Esophagus squamous epithelium (tissue), 5 donors: ENCODE measurements at regions not wholly inside any gene's neighbourhood (a gene's known extent, or its start where the extent isn't known, plus 50 kb on each side); places are given as distances from the start of the nearest gene placed in this dataset.

ENCODE experiments used
- DNase-seq: peaks from one replicate; lab custom pipeline; 2025; lab: John Stamatoyannopoulos, UW
- H3K27ac ChIP-seq, 4 donors: fragments of 200-600 bp; sonication (generic); one replicate each; pipeline ENCODE4 v1.5.1; 2016 to 2019; ENCODE audit warnings: mild to moderate bottlenecking in 1 of 4
- H3K27me3 ChIP-seq, 4 donors: fragments of 200-600 bp; sonication (generic); 1 replicate in 3 of 4; 2 replicates in 1 of 4; pipeline versions ENCODE4 v1.5.1 to v1.6.0; 2017 to 2021; ENCODE audit warnings: antibody characterized with exemption in 1 of 4
- H3K36me3 ChIP-seq, 3 donors: fragments of 200-600 bp; sonication (generic); one replicate each; pipeline ENCODE4 v1.5.1; 2016 to 2019
- H3K4me1 ChIP-seq, 3 donors: fragments of 200-600 bp; sonication (generic); one replicate each; pipeline ENCODE4 v1.5.1; 2017 to 2019
- H3K4me3 ChIP-seq, 4 donors: fragments of 200-600 bp; sonication (generic); 1 replicate in 3 of 4; 2 replicates in 1 of 4; pipeline ENCODE4 v1.5.1; 2016 to 2019; ENCODE audit warnings: mild to moderate bottlenecking in 2 of 4, moderate library complexity in 1 of 4
- H3K9me3 ChIP-seq, 3 donors: fragments of 200-600 bp; sonication (generic); one replicate each; pipeline ENCODE4 v1.5.1; 2016 to 2019
- CTCF ChIP-seq, 6 experiments: fragments of 450-650 bp in 4 of 6; fragments of 200-600 bp in 2 of 6; sonication (generic) in 2 of 6; IDR thresholded peaks; one replicate each; pipeline ENCODE4 v1.5.1; 2016 to 2019; ENCODE audit warnings: antibody characterized with exemption in 6 of 6, mild to moderate bottlenecking in 4 of 6, moderate library complexity in 4 of 6
- POLR2A ChIP-seq, 4 donors: fragments of 450-650 bp; IDR thresholded peaks; one replicate each; pipeline ENCODE4 v1.6.1; 2017; ENCODE audit warnings: antibody characterized with exemption in 4 of 4, mild to moderate bottlenecking in 4 of 4, moderate library complexity in 3 of 4
- WGBS, 2 donors: methylation state at CpG; one replicate each; pipeline ENCODE4 v1.1.5; 2018; 5-methylcytosine and 5-hydroxymethylcytosine counted together
- intact Hi-C: fragments of 100-400 bp; cut with DNase I; formaldehyde crosslinking; loops from one replicate; pipeline ENCODE4 v1.15.0; 2022
- donor health status: DM: yes; HTN: yes; CAD: no.

DNA sequence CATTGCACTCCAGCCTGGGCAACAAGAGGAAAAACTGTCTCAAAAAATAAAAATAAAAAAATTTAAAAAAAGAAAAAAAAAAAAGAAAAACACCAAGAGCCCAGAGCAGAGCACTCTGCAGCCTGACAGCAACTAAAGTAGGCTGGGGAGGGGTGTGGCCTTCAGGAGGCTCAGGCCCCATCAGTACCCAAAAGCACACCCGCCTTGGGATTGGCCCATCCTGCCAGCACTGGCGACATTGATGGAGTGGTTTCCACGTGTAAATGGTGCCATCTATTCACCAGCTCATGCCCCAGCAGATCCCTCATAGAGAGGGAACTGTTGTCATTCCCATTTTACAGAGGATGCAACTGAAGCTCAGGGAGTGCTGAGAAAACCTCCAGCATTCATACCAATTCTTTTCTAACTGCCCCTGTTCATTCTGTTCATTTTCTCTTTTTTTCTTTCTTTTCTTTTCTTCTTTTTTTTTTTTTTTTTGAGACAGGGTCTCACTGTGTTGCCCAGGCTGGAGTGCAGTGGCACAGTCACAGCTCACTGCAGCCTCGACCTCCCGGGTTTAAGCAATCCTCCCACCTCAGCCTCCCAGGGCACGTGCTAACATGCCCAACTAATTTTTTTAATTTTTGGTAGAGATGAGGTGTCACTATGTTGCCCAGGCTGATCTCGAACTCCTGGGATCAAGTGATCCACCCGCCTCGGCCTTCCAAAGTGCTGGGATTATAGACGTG, 89.3 kb downstream of the IRF2BPL start:
- Histone ChIP-seq H3K9me3 (no peaks in the 10 kb centered on the region), H3K27me3 (no peaks in the 10 kb centered on the region), H3K27ac (no peak overlapping the region), H3K4me1 (peaks cover 4 to 41% (median 22%) of the 10 kb centered on the region in 3 donors), H3K36me3 (no peaks in the 10 kb centered on the region), H3K4me3 (no peak overlapping the region)
- DNase-seq: no peak
- TF ChIP-seq POLR2A (IDR thresholded peaks at IDR 0.05) (no peak), CTCF (IDR thresholded peaks at IDR 0.05) (no peak)
- 61 to 68% methylated on average over 6 to 10 of the region's 10 CpGs for WGBS, 2 donors
- intact Hi-C loops: no loop called here

GRCh38 chr14:76938092-76938500, 90.4 kb downstream of the IRF2BPL start:
- intact Hi-C loops: no loop called here
- 67 to 76% methylated on average over 3 of the region's 3 CpGs for WGBS, 2 donors
- Histone ChIP-seq H3K27ac (peak overlapping the region in 3 of 4 donors; percentile 31 to 70 (median 69)), H3K27me3 (no peaks in the 10 kb centered on the region), H3K4me3 (no peak overlapping the region), H3K4me1 (peaks cover 4 to 41% (median 22%) of the 10 kb centered on the region in 3 donors), H3K9me3 (no peaks in the 10 kb centered on the region), H3K36me3 (no peaks in the 10 kb centered on the region)
- no peak for DNase-seq
- TF ChIP-seq CTCF (IDR thresholded peaks at IDR 0.05): no peak
- TF ChIP-seq POLR2A (IDR thresholded peaks at IDR 0.05): no peak

- H3K4me1 ChIP-seq: peaks cover 4 to 41% (median 22%) of the 10 kb centered on the region in 3 donors
- peak overlapping the region in 1 of 4 donors; percentile 18 for H3K4me3 ChIP-seq
- intact Hi-C loops: no loop called here
- 48 to 54% methylated on average over 5 to 9 of the region's 15 CpGs for whole genome bisulfite sequencing, 2 donors
- DNase-seq: no peak
- H3K9me3 ChIP-seq: no peaks in the 10 kb centered on the region
- H3K36me3 ChIP-seq: no peaks in the 10 kb centered on the region
- H3K27me3 ChIP-seq: no peaks in the 10 kb centered on the region
- TF ChIP-seq POLR2A (IDR thresholded peaks at IDR 0.05) (no peak), CTCF (IDR thresholded peaks at IDR 0.05) (no peak)
- H3K27ac ChIP-seq: peak overlapping the region in 3 of 4 donors; percentile 31 to 70 (median 69)
Measured at GRCh38 chr14:76937181-76938091, 91.1 kb downstream of the IRF2BPL start.

- H3K4me3 ChIP-seq: no peak overlapping the region
- no peak for DNase-seq
- WGBS, 2 donors: 34 to 69% methylated on average over 7 of the region's 7 CpGs
- no peak for TF ChIP-seq CTCF (IDR thresholded peaks at IDR 0.05)
- TF ChIP-seq POLR2A (IDR thresholded peaks at IDR 0.05): no peak
- no peaks in the 10 kb centered on the region for H3K36me3 ChIP-seq
- no peaks in the 10 kb centered on the region for H3K27me3 ChIP-seq
- H3K27ac ChIP-seq: peak overlapping the region in 3 of 4 donors; percentile 15 to 70 (median 69)
- H3K4me1 ChIP-seq: peaks cover 4 to 41% (median 22%) of the 10 kb centered on the region in 3 donors
- intact Hi-C loops: no loop called here
- no peaks in the 10 kb centered on the region for H3K9me3 ChIP-seq
Measured at GRCh38 chr14:76936483-76936882, 92.0 kb downstream of the IRF2BPL start.

DNA sequence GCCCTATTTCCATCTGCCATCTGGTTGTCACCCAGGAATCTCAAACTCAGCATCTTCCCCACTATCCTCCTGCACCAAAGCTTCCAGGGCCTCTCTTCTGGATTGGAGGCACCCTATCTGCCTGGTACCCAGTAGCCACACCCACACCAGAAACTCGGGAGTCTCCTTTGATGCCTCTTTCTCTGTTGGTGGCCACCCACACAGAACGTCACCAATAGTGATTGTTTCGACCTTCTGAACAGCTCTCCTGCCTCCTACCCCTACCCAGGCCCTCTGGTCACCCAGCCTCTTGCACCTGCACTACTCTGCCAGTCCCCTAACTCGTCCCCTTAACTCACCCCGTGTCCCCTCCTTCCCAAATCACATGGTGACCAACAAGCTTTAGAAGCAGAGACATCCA, 95.0 kb downstream of the IRF2BPL start:
- intact Hi-C loops: no loop called here
- TF ChIP-seq POLR2A (IDR thresholded peaks at IDR 0.05) (no peak), CTCF (IDR thresholded peaks at IDR 0.05) (no peak)
- WGBS, 2 donors: 77 to 88% methylated on average over 4 to 5 of the region's 5 CpGs

More for the DNA sequence above, 95.0 kb downstream of the IRF2BPL start:
- no peaks in the 10 kb centered on the region for H3K36me3 ChIP-seq
- no peak for DNase-seq
- H3K27me3 ChIP-seq: no peaks in the 10 kb centered on the region
- peaks cover 4 to 41% (median 37%) of the 10 kb centered on the region in 3 donors for H3K4me1 ChIP-seq
- H3K9me3 ChIP-seq: no peaks in the 10 kb centered on the region
- H3K4me3 ChIP-seq: no peak overlapping the region
- H3K27ac ChIP-seq: no peak overlapping the region
